ENCODE measurements at regions not wholly inside any gene's neighbourhood (a gene's known extent, or its start where the extent isn't known, plus 50 kb on each side); places are given as distances from the start of the nearest gene placed in this dataset.

DNA sequence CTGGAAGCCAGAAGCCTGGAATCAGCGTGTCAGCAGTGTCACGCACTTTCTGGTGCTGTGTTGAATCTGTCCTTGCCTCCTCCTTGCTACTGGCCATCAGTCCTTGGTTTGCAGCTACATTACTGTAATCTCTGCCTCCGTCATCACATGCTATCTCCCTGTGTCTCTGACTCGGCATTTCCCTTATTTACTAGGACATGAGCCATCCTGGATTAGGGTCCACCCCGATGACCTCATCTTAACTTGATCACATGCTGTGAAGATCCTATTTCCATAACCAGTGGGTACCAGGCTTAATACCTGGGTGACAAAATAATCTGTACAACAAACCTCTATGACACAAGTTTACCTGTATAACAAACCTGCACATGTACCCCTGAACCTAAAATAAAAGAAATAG, 518.0 kb upstream of the KLF6 start:
- TF ChIP-seq, protein P1, sequence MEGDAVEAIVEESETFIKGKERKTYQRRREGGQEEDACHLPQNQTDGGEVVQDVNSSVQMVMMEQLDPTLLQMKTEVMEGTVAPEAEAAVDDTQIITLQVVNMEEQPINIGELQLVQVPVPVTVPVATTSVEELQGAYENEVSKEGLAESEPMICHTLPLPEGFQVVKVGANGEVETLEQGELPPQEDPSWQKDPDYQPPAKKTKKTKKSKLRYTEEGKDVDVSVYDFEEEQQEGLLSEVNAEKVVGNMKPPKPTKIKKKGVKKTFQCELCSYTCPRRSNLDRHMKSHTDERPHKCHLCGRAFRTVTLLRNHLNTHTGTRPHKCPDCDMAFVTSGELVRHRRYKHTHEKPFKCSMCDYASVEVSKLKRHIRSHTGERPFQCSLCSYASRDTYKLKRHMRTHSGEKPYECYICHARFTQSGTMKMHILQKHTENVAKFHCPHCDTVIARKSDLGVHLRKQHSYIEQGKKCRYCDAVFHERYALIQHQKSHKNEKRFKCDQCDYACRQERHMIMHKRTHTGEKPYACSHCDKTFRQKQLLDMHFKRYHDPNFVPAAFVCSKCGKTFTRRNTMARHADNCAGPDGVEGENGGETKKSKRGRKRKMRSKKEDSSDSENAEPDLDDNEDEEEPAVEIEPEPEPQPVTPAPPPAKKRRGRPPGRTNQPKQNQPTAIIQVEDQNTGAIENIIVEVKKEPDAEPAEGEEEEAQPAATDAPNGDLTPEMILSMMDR (IDR thresholded peaks at IDR 0.05) = no peak
- TF ChIP-seq SIN3A (IDR thresholded peaks at IDR 0.05; ENCODE audit: borderline replicate concordance, insufficient read depth, low read depth, low read length) = no peak
- TF ChIP-seq POLR2AphosphoS5 (IDR thresholded peaks at IDR 0.05; ENCODE audit: low read depth, low read length) = no peak
- TF ChIP-seq, protein P2, sequence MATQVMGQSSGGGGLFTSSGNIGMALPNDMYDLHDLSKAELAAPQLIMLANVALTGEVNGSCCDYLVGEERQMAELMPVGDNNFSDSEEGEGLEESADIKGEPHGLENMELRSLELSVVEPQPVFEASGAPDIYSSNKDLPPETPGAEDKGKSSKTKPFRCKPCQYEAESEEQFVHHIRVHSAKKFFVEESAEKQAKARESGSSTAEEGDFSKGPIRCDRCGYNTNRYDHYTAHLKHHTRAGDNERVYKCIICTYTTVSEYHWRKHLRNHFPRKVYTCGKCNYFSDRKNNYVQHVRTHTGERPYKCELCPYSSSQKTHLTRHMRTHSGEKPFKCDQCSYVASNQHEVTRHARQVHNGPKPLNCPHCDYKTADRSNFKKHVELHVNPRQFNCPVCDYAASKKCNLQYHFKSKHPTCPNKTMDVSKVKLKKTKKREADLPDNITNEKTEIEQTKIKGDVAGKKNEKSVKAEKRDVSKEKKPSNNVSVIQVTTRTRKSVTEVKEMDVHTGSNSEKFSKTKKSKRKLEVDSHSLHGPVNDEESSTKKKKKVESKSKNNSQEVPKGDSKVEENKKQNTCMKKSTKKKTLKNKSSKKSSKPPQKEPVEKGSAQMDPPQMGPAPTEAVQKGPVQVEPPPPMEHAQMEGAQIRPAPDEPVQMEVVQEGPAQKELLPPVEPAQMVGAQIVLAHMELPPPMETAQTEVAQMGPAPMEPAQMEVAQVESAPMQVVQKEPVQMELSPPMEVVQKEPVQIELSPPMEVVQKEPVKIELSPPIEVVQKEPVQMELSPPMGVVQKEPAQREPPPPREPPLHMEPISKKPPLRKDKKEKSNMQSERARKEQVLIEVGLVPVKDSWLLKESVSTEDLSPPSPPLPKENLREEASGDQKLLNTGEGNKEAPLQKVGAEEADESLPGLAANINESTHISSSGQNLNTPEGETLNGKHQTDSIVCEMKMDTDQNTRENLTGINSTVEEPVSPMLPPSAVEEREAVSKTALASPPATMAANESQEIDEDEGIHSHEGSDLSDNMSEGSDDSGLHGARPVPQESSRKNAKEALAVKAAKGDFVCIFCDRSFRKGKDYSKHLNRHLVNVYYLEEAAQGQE (IDR thresholded peaks at IDR 0.05; ENCODE audit: insufficient read depth in 1 of 2, low read depth in 2 of 2, low read length in 1 of 2) = no peak
- no peak for TF ChIP-seq TCF7L2 (IDR thresholded peaks at IDR 0.05; ENCODE audit: low read depth, low read length)

All from Panc1 (cell line).